ENCODE measurements at regions not wholly inside any gene's neighbourhood (a gene's known extent, or its start where the extent isn't known, plus 50 kb on each side); places are given as distances from the start of the nearest gene placed in this dataset.

GRCh38 chr3:152583963-152584362, 251.0 kb upstream of the P2RY1 start:
- H3K4me1 ChIP-seq (ENCODE audit: control insufficient read depth, extremely low read depth, insufficient read depth, low read length) = peaks cover 5% of the 10 kb centered on the region
- H4K20me1 ChIP-seq (replicated peaks; ENCODE audit: control insufficient read depth, extremely low read depth, insufficient read depth, low read length) = no peaks in the 10 kb centered on the region
- H3K4me2 ChIP-seq (ENCODE audit: insufficient read depth, low read length) = no peak overlapping the region
- dilution Hi-C loops (cut with MboI; ENCODE audit: extremely low pct_ligation_motif_present, low sequenced_read_pairs) (no loop called here), intact Hi-C loops (cut with micrococcal nuclease) (no loop called here)
- no peaks in the 10 kb centered on the region for H3K79me2 ChIP-seq (ENCODE audit: control insufficient read depth, insufficient read depth, low read length)
- H3K36me3 ChIP-seq (ENCODE audit: control insufficient read depth in 2 of 2, extremely low read depth in 1 of 2, insufficient read depth in 2 of 2, low read length in 2 of 2) = no peaks in the 10 kb centered on the region
- no peak overlapping the region for H3K9ac ChIP-seq (replicated peaks; ENCODE audit: extremely low read depth, insufficient read depth, low read length)
- FAIRE-seq (no peak), DNase-seq (ENCODE audit: low read depth, low spot score) (no peak)
- ChIA-PET POLR2A (no interaction called here), CTCF (no interaction called here)
- no peaks in the 10 kb centered on the region for H3K9me3 ChIP-seq (replicated peaks; ENCODE audit: control insufficient read depth, insufficient read depth, low read length)
- no peaks in the 10 kb centered on the region for H3K9me1 ChIP-seq (replicated peaks; ENCODE audit: control insufficient read depth, extremely low read depth, insufficient read depth, low read length)
- no peaks in the 10 kb centered on the region for H3K27me3 ChIP-seq (ENCODE audit: control insufficient read depth in 2 of 2, insufficient read depth in 2 of 2, low read length in 2 of 2)
- H2AFZ ChIP-seq (ENCODE audit: low read depth, low read length) = no peak overlapping the region
- TF ChIP-seq GATA2 (IDR thresholded peaks at IDR 0.05; ENCODE audit: insufficient read depth, insufficient read length, low read depth, low read length) (no peak), POLR2A (IDR thresholded peaks at IDR 0.05; ENCODE audit: low read depth, low read length) (no peak), EZH2 (IDR thresholded peaks at IDR 0.05; ENCODE audit: borderline replicate concordance, low read depth, low read length, severe bottlenecking) (no peak), CTCF (IDR thresholded peaks at IDR 0.05; ENCODE audit: extremely low read depth in 1 of 2, insufficient read depth in 1 of 2, low read depth in 1 of 2, low read length in 2 of 2) (no peak), POLR2AphosphoS5 (IDR thresholded peaks at IDR 0.05; ENCODE audit: insufficient read depth, low read depth, low read length) (no peak)
- no peak overlapping the region for H3K4me3 ChIP-seq (replicated peaks in 1 of 3; ENCODE audit: insufficient read depth in 1 of 3, low read depth in 1 of 3, low read length in 3 of 3)
- H3K27ac ChIP-seq (ENCODE audit: insufficient read depth, low read depth, low read length) = no peak overlapping the region
- BruUV-seq (replicated peaks) = no TSS peak

DNA sequence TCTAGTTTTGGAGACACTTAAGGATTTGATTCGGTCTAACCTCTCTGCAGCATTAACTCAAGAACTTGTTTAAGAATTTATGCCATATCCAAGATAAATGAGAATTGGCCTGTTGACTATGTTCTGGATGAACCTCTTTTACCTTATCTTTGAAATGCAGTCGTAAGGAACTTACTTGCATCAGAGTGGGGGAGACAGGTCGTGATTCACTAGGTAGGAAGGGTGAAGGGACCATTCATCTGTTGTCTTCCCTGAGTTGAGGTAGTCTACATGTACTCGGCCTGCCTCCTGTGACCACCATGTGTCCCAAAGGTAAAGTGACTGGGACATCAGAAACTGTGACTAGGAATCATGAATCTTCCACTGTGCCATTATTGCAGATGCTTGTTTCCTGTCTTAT, 248.0 kb upstream of the P2RY1 start:
- Histone ChIP-seq H3K79me2 (ENCODE audit: control insufficient read depth, insufficient read depth, low read length) (no peaks in the 10 kb centered on the region), H4K20me1 (replicated peaks; ENCODE audit: control insufficient read depth, extremely low read depth, insufficient read depth, low read length) (no peaks in the 10 kb centered on the region), H3K4me2 (ENCODE audit: insufficient read depth, low read length) (no peak overlapping the region), H3K9ac (replicated peaks; ENCODE audit: extremely low read depth, insufficient read depth, low read length) (no peak overlapping the region), H3K4me3 (replicated peaks in 1 of 3; ENCODE audit: insufficient read depth in 1 of 3, low read depth in 1 of 3, low read length in 3 of 3) (no peak overlapping the region), H3K36me3 (ENCODE audit: control insufficient read depth in 2 of 2, extremely low read depth in 1 of 2, insufficient read depth in 2 of 2, low read length in 2 of 2) (no peaks in the 10 kb centered on the region), H3K9me1 (replicated peaks; ENCODE audit: control insufficient read depth, extremely low read depth, insufficient read depth, low read length) (no peaks in the 10 kb centered on the region), H2AFZ (ENCODE audit: low read depth, low read length) (no peak overlapping the region), H3K9me3 (replicated peaks; ENCODE audit: control insufficient read depth, insufficient read depth, low read length) (no peaks in the 10 kb centered on the region), H3K4me1 (ENCODE audit: control insufficient read depth, extremely low read depth, insufficient read depth, low read length) (peaks cover 10% of the 10 kb centered on the region), H3K27me3 (ENCODE audit: control insufficient read depth in 2 of 2, insufficient read depth in 2 of 2, low read length in 2 of 2) (no peaks in the 10 kb centered on the region), H3K27ac (ENCODE audit: insufficient read depth, low read depth, low read length) (no peak overlapping the region)
- intact Hi-C loops (cut with micrococcal nuclease) = no loop called here
- BruUV-seq (replicated peaks) = no TSS peak
- dilution Hi-C loops (cut with MboI; ENCODE audit: extremely low pct_ligation_motif_present, low sequenced_read_pairs) = no loop called here
- FAIRE-seq = no peak
- ChIA-PET POLR2A (no interaction called here), CTCF (interaction anchor here (1.1 kb wide), 2 partner anchors 13 to 115 kb away, joined by 3 read pairs; no protein-coding TSS in a partner anchor)
- no peak for TF ChIP-seq FOS (IDR thresholded peaks at IDR 0.05; ENCODE audit: borderline replicate concordance, insufficient read depth, low read length)
- TF ChIP-seq JUN (IDR thresholded peaks at IDR 0.05; ENCODE audit: borderline replicate concordance, insufficient read depth, insufficient read length, low read depth) = no peak
- TF ChIP-seq MYC (IDR thresholded peaks at IDR 0.05; ENCODE audit: low read depth, low read length) = no peak
- TF ChIP-seq GATA2 (IDR thresholded peaks at IDR 0.05; ENCODE audit: insufficient read depth, insufficient read length, low read depth, low read length) = no peak
- TF ChIP-seq, protein P1, sequence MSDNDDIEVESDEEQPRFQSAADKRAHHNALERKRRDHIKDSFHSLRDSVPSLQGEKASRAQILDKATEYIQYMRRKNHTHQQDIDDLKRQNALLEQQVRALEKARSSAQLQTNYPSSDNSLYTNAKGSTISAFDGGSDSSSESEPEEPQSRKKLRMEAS (IDR thresholded peaks at IDR 0.05; ENCODE audit: insufficient read depth, insufficient read length) = no peak
- TF ChIP-seq POLR2A (IDR thresholded peaks at IDR 0.05; ENCODE audit: low read depth, low read length) = no peak
- no peak for TF ChIP-seq POLR2AphosphoS5 (IDR thresholded peaks at IDR 0.05; ENCODE audit: insufficient read depth, low read depth, low read length)
- TF ChIP-seq EZH2 (IDR thresholded peaks at IDR 0.05; ENCODE audit: borderline replicate concordance, low read depth, low read length, severe bottlenecking) = no peak
- TF ChIP-seq CTCF (IDR thresholded peaks at IDR 0.05; ENCODE audit: extremely low read depth in 1 of 2, insufficient read depth in 1 of 2, low read depth in 1 of 2, low read length in 2 of 2) = no peak
- DNase-seq (ENCODE audit: low read depth, low spot score) = no peak

Data from endothelial cell of umbilical vein (primary cell).